DMS79 (cell line): ENCODE measurements at regions not wholly inside any gene's neighbourhood (a gene's known extent, or its start where the extent isn't known, plus 50 kb on each side); places are given as distances from the start of the nearest gene placed in this dataset.
"Not testable (repeated sequence)": the region's sequence is repeated elsewhere in the genome, so short reads cannot be mapped to it uniquely, and the experiment has no call there.

Experiments used
- DNase-seq: peaks from one replicate; lab custom pipeline; 2025; lab: John Stamatoyannopoulos, UW

- DNase-seq = not testable (repeated sequence)
Observed at GRCh38 chr18:78283425-78283824, 696.2 kb upstream of the SALL3 start.

GRCh38 chr18:78292618-78293380 lies 686.8 kb upstream of the SALL3 start:
- no peak for DNase-seq

GRCh38 chr18:78293540-78293939 lies 686.1 kb upstream of the SALL3 start:
- DNase-seq = no peak

GRCh38 chr18:78293940-78294541 lies 685.6 kb upstream of the SALL3 start:
- no peak for DNase-seq

GRCh38 chr18:78295262-78295661 lies 684.4 kb upstream of the SALL3 start:
- DNase-seq = no peak

GRCh38 chr18:78296166-78296565 lies 683.5 kb upstream of the SALL3 start:
- no peak for DNase-seq

GRCh38 chr18:78297048-78297447 lies 682.6 kb upstream of the SALL3 start:
- DNase-seq = no peak

- DNase-seq = no peak
Observed at GRCh38 chr18:78303519-78304191, 676.0 kb upstream of the SALL3 start.

- DNase-seq = no peak
Observed at GRCh38 chr18:78304192-78305164, 675.1 kb upstream of the SALL3 start.

GRCh38 chr18:78305789-78306188 lies 673.8 kb upstream of the SALL3 start:
- DNase-seq = no peak

GRCh38 chr18:78309307-78309706 lies 670.3 kb upstream of the SALL3 start:
- no peak for DNase-seq

- no peak for DNase-seq
Observed at GRCh38 chr18:78309924-78310323, 669.7 kb upstream of the SALL3 start.

- no peak for DNase-seq
Observed at GRCh38 chr18:78319264-78319663, 660.4 kb upstream of the SALL3 start.

GRCh38 chr18:78319961-78320360 lies 659.7 kb upstream of the SALL3 start:
- no peak for DNase-seq

GRCh38 chr18:78321402-78321801 lies 658.2 kb upstream of the SALL3 start:
- DNase-seq = no peak

GRCh38 chr18:78323453-78324197 lies 656.0 kb upstream of the SALL3 start:
- DNase-seq = no peak

GRCh38 chr18:78327643-78328042 lies 652.0 kb upstream of the SALL3 start:
- DNase-seq = no peak

GRCh38 chr18:78330766-78331165 lies 648.9 kb upstream of the SALL3 start:
- no peak for DNase-seq

GRCh38 chr18:78352910-78353309 lies 626.7 kb upstream of the SALL3 start:
- no peak for DNase-seq

GRCh38 chr18:78362198-78362597 lies 617.4 kb upstream of the SALL3 start:
- no peak for DNase-seq
